ENCODE measurements at regions not wholly inside any gene's neighbourhood (a gene's known extent, or its start where the extent isn't known, plus 50 kb on each side); places are given as distances from the start of the nearest gene placed in this dataset.

DNA sequence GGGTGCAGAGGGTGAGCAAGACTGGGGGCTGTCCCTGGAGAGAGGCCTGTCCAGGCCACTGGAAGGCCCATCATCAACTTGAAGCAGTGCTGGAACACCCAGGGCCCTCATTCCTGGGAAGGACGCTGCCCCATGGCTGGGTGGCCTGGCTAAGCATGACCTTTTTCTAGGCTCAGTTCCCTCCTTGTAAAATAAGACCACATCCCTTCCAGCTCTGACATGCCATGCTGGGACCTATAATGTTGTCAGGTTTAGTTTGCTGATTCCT lies 62.8 kb downstream of the SYNE3 start:
- no peak for TF ChIP-seq CTCF (IDR thresholded peaks at IDR 0.05; ENCODE audit: extremely low read depth, insufficient read depth, missing control alignments)
- no peak for DNase-seq (ENCODE audit: low spot score)
- in situ Hi-C loops (cut with MboI; ENCODE audit: low pct_unique_long_range_greater_than_20kb, low sequenced_read_pairs, unreplicated experiment) = loop anchor here (5.0 kb wide), 1 partner anchor 74 kb away; no protein-coding TSS in a partner anchor

DNA sequence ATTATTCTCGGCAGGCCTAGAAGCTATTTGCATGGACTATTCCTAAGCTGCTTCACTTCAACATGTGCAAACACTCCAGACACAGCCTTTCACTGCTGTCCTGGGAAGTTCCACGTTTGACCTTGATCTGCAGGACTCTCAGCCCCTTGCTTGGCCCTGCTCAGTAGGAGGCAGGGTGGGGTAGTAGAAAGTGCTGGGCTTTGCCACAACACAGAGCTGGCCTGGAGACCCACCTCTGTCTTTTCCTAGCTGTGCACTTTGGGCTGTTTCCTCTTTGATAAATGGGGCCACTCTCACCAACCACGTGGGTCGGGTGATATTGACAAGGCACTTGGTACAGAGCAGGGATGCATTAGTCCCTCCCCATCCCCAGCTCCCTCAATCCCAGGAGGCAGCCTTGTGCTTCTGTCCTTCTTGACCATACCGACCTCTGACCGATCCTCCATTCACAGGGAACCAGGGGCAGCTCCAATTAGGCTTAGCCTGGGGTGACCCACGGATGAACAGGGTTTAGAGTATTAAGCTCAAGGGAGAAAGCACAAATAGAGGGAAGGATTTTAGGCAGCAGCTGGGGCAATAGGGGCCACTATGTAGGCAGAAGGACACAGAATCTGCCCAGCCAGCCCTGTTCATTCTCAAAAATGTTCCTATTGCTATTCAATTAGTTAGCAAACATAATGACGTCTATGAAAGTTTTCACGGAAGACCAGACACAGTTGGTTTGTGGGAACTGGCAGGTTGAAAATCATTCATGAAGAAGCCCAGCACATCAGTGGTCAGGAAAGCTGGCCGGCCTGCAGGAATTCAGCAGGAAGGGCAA lies 63.3 kb downstream of the SYNE3 start:
- no peak for TF ChIP-seq CTCF (IDR thresholded peaks at IDR 0.05; ENCODE audit: extremely low read depth, insufficient read depth, missing control alignments)
- in situ Hi-C loops (cut with MboI; ENCODE audit: low pct_unique_long_range_greater_than_20kb, low sequenced_read_pairs, unreplicated experiment) = loop anchor here (5.0 kb wide), 1 partner anchor 74 kb away; no protein-coding TSS in a partner anchor
- DNase-seq (ENCODE audit: low spot score) = no peak

DNA sequence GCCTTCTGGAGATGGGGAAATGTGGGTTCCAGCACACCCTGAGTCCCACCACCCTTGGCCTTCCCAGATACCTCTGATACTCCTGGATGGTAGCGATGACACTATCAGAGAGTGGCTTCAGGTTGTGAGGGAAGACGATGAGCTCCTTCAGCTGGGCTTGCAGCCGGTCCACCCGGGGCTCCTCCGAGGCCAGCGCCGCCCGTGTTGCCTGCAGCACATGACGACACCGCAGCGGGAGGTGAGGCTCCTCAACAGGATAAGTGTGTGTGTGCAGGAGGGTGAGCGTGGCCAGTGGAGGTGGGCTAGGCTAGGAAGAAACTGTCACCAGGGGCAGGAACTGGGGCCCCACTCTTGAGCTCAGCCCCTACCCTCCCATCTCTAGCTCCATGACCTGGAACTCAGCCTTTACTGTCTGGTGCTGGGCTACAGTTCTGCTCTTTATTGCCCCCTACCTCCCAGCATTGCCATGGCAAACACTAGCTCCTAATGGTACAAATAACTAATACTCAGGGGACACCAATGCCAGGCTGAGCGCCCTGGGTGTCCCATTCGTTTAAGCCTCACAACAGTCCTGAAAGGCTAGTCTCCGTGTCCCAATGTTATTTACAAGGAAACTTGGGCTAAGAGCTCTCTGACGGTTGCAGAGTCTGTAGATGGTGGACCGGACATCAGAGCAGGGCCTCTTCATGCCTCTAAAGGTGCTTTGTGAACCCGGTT lies 64.1 kb downstream of the SYNE3 start:
- DNase-seq (ENCODE audit: low spot score) = peak; percentile 61
- in situ Hi-C loops (cut with MboI; ENCODE audit: low pct_unique_long_range_greater_than_20kb, low sequenced_read_pairs, unreplicated experiment) = loop anchor here (5.0 kb wide), 1 partner anchor 75 kb away; no protein-coding TSS in a partner anchor
- TF ChIP-seq CTCF (IDR thresholded peaks at IDR 0.05; ENCODE audit: extremely low read depth, insufficient read depth, missing control alignments) = peak; percentile 42

- in situ Hi-C loops (cut with MboI; ENCODE audit: low pct_unique_long_range_greater_than_20kb, low sequenced_read_pairs, unreplicated experiment) = loop anchor here (25.0 kb wide), 1 partner anchor 538 kb away; no protein-coding TSS in a partner anchor
- no peak for TF ChIP-seq CTCF (IDR thresholded peaks at IDR 0.05; ENCODE audit: extremely low read depth, insufficient read depth, missing control alignments)
- no peak for DNase-seq (ENCODE audit: low spot score)
Measured at GRCh38 chr14:95449131-95449530, 67.3 kb downstream of the SYNE3 start.

DNA sequence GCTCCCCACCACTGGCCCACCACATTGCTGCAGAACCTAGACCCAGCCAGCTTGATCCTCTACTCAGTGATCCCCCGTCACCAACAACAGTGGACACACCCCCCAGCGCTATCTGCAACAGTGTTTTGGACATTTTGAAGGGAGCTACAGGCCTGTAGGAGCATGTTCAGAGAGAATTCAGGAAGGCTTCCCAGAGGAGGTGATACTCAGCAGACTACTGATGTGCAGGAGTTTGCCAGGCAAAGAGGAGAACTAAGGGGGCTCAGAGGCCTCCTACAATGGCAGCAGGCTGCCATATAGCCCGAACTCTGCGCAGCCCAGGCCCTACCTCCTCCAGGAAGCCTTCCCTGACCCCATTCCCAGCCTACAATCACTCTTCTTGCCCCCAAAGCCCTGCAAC lies 70.0 kb downstream of the SYNE3 start:
- no peak for DNase-seq (ENCODE audit: low spot score)
- in situ Hi-C loops (cut with MboI; ENCODE audit: low pct_unique_long_range_greater_than_20kb, low sequenced_read_pairs, unreplicated experiment) = loop anchor here (25.0 kb wide), 1 partner anchor 541 kb away; no protein-coding TSS in a partner anchor

GRCh38 chr14:95445676-95446075 lies 70.8 kb downstream of the SYNE3 start:
- no peak for DNase-seq (ENCODE audit: low spot score)
- no peak for TF ChIP-seq CTCF (IDR thresholded peaks at IDR 0.05; ENCODE audit: extremely low read depth, insufficient read depth, missing control alignments)
- in situ Hi-C loops (cut with MboI; ENCODE audit: low pct_unique_long_range_greater_than_20kb, low sequenced_read_pairs, unreplicated experiment) = loop anchor here (25.0 kb wide), 1 partner anchor 542 kb away; no protein-coding TSS in a partner anchor

More for the DNA sequence above, 70.0 kb downstream of the SYNE3 start:
- no peak for TF ChIP-seq CTCF (IDR thresholded peaks at IDR 0.05; ENCODE audit: extremely low read depth, insufficient read depth, missing control alignments)
